ENCODE measurements at regions not wholly inside any gene's neighbourhood (a gene's known extent, or its start where the extent isn't known, plus 50 kb on each side); places are given as distances from the start of the nearest gene placed in this dataset.

DNA sequence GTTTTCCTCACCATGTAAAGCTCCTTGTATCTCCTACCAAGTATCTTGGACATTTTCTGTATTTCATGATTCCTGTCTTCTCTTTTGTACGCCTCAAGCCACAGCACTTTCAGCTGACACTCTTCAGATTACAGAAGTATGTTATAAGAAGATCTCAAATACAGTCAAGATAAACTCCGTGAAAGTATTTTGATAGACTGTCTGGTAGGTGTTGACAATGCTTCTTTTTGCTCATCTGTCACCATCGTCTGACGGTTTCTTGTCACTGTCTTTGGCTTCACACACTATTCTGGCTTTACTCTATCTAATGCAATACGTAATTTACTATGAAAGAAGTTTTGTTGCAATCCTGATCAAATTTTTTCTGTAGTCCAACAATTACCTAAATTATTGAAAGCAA, 294.5 kb upstream of the CDH12 start:
- no peak overlapping the region for H3K9ac ChIP-seq (ENCODE audit: low read depth, low read length)
- no peaks in the 10 kb centered on the region for H3K27me3 ChIP-seq (ENCODE audit: insufficient read depth, low read length, poor library complexity)
- no peak overlapping the region for H3K4me3 ChIP-seq (ENCODE audit: low read depth in 1 of 2, low read length in 2 of 2)
- H3K36me3 ChIP-seq (ENCODE audit: insufficient read depth, low read length), result no peaks in the 10 kb centered on the region
- peaks cover 8% of the 10 kb centered on the region for H3K9me3 ChIP-seq (ENCODE audit: insufficient read depth, low read length, severe bottlenecking)
- no peak overlapping the region for H2AFZ ChIP-seq (ENCODE audit: low read depth, low read length)
- no peak overlapping the region for H3K27ac ChIP-seq (ENCODE audit: low read length)
- ATAC-seq (ENCODE audit: insufficient read depth, low read depth) (no peak), DNase-seq (no peak)
- H3K79me2 ChIP-seq (ENCODE audit: insufficient read depth, low read length), result no peaks in the 10 kb centered on the region
- H3K4me2 ChIP-seq (ENCODE audit: insufficient read depth, low read length), result no peak overlapping the region
- no peak for TF ChIP-seq EZH2 (IDR thresholded peaks at IDR 0.05; ENCODE audit: borderline replicate concordance, low read depth, low read length, severe bottlenecking)
- TF ChIP-seq, protein P1, sequence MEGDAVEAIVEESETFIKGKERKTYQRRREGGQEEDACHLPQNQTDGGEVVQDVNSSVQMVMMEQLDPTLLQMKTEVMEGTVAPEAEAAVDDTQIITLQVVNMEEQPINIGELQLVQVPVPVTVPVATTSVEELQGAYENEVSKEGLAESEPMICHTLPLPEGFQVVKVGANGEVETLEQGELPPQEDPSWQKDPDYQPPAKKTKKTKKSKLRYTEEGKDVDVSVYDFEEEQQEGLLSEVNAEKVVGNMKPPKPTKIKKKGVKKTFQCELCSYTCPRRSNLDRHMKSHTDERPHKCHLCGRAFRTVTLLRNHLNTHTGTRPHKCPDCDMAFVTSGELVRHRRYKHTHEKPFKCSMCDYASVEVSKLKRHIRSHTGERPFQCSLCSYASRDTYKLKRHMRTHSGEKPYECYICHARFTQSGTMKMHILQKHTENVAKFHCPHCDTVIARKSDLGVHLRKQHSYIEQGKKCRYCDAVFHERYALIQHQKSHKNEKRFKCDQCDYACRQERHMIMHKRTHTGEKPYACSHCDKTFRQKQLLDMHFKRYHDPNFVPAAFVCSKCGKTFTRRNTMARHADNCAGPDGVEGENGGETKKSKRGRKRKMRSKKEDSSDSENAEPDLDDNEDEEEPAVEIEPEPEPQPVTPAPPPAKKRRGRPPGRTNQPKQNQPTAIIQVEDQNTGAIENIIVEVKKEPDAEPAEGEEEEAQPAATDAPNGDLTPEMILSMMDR (IDR thresholded peaks at IDR 0.05; ENCODE audit: borderline replicate concordance, extremely low read depth, low read length, poor library complexity, severe bottlenecking), result no peak
- H4K20me1 ChIP-seq (ENCODE audit: insufficient read depth, low read length), result no peaks in the 10 kb centered on the region
- no peaks in the 10 kb centered on the region for H3K4me1 ChIP-seq (ENCODE audit: insufficient read depth, low read length)

DNA sequence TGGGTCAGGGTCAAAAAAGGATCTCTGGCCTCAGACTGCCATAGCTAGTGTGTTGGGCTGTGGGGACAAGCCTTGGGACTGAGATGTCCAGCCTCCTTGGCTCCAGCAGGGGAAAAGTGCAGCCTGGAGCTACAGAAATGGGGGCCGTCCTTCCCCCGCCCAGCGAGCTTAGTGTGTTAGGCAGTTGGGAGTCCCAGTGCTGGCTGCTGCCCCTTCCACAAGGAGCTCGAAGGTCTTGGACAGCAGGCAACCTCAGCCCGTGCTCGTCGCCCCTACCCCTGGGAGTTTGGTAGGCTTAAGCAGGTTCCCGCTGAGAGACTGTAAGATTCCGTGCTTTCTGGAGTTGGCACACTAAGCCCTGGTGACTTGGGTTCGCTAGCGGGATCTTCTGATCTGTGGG, 293.0 kb upstream of the CDH12 start:
- ATAC-seq (ENCODE audit: insufficient read depth, low read depth) (no peak), DNase-seq (no peak)
- Histone ChIP-seq H3K9ac (ENCODE audit: low read depth, low read length) (no peak overlapping the region), H3K79me2 (ENCODE audit: insufficient read depth, low read length) (no peaks in the 10 kb centered on the region), H3K4me3 (ENCODE audit: low read depth in 1 of 2, low read length in 2 of 2) (no peak overlapping the region), H3K4me1 (ENCODE audit: insufficient read depth, low read length) (no peaks in the 10 kb centered on the region), H2AFZ (ENCODE audit: low read depth, low read length) (no peak overlapping the region), H3K4me2 (ENCODE audit: insufficient read depth, low read length) (no peak overlapping the region), H3K27me3 (ENCODE audit: insufficient read depth, low read length, poor library complexity) (no peaks in the 10 kb centered on the region), H3K36me3 (ENCODE audit: insufficient read depth, low read length) (no peaks in the 10 kb centered on the region), H3K27ac (ENCODE audit: low read length) (no peak overlapping the region), H4K20me1 (ENCODE audit: insufficient read depth, low read length) (no peaks in the 10 kb centered on the region), H3K9me3 (ENCODE audit: insufficient read depth, low read length, severe bottlenecking) (peaks cover 8% of the 10 kb centered on the region)
- TF ChIP-seq, protein P1 (IDR thresholded peaks at IDR 0.05; ENCODE audit: borderline replicate concordance, extremely low read depth, low read length, poor library complexity, severe bottlenecking), result no peak
- TF ChIP-seq EZH2 (IDR thresholded peaks at IDR 0.05; ENCODE audit: borderline replicate concordance, low read depth, low read length, severe bottlenecking), result no peak

DNA sequence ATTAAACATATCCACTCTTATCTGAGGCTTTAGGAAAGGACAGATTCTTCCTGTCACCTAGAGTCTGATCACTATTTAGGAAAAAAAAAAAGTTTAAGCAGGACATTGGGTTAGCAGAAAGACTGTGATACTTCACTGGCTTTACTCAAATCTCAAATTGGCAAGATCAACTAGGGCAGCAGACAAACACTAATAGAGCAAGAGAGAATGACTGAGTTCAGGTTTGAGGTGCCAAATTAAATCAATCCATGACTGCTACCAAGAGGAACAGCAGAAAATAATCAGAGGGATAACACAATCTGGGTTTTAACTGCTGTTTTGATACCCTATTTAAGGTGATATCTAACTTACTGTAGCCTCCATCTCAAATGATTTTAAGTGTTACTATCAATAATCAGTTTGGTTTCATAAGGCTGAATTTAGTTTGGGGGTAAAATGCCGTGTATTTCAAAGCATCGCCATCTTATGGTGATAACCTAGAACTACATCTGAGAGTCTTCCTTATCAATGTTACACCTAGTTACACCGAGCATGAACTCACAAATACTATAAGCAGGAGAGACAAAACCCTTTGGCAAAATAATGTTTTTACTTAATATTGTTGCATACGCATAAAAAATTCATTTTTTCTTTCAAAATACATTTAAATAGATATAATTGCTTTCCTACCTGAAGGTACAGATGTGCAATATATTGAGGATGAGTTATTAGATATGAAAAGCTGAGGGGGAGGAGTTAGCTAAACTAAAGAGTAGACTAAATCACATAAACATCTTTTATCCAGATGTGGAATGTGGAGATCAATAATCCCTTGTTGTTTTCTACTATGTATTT, 286.4 kb upstream of the CDH12 start:
- no peaks in the 10 kb centered on the region for H3K36me3 ChIP-seq (ENCODE audit: insufficient read depth, low read length)
- no peak overlapping the region for H3K4me2 ChIP-seq (ENCODE audit: insufficient read depth, low read length)
- no peak overlapping the region for H2AFZ ChIP-seq (ENCODE audit: low read depth, low read length)
- H3K27ac ChIP-seq (ENCODE audit: low read length), result no peak overlapping the region
- H3K9me3 ChIP-seq (ENCODE audit: insufficient read depth, low read length, severe bottlenecking), result no peaks in the 10 kb centered on the region
- DNase-seq (no peak), ATAC-seq (ENCODE audit: insufficient read depth, low read depth) (no peak)
- no peaks in the 10 kb centered on the region for H3K79me2 ChIP-seq (ENCODE audit: insufficient read depth, low read length)
- H4K20me1 ChIP-seq (ENCODE audit: insufficient read depth, low read length), result no peaks in the 10 kb centered on the region
- H3K4me3 ChIP-seq (ENCODE audit: low read depth in 1 of 2, low read length in 2 of 2), result no peak overlapping the region
- H3K27me3 ChIP-seq (ENCODE audit: insufficient read depth, low read length, poor library complexity), result no peaks in the 10 kb centered on the region
- H3K9ac ChIP-seq (ENCODE audit: low read depth, low read length), result no peak overlapping the region
- no peak for TF ChIP-seq EZH2 (IDR thresholded peaks at IDR 0.05; ENCODE audit: borderline replicate concordance, low read depth, low read length, severe bottlenecking)
- TF ChIP-seq, protein P1 (IDR thresholded peaks at IDR 0.05; ENCODE audit: borderline replicate concordance, extremely low read depth, low read length, poor library complexity, severe bottlenecking), result peak; percentile 33
- H3K4me1 ChIP-seq (ENCODE audit: insufficient read depth, low read length), result no peaks in the 10 kb centered on the region

Data from DND-41 (cell line).